Activated T-cell treated with anti-CD3 and anti-CD28 coated beads, Interleukin-2, amount 50 U/mL, for 24 hours (primary cell): ENCODE measurements at regions not wholly inside any gene's neighbourhood (a gene's known extent, or its start where the extent isn't known, plus 50 kb on each side); places are given as distances from the start of the nearest gene placed in this dataset.

ENCODE experiments used
- DNase-seq: peaks from one replicate; pipeline ENCODE4 v3.0.0-alpha.2; 2020
- H3K27ac Mint-ChIP-seq: 2 replicates; pipeline ENCODE4 v1.8.0; 2020; ENCODE audit warnings: mild to moderate bottlenecking, mixed read lengths
- H3K27me3 Mint-ChIP-seq: 2 replicates; pipeline ENCODE4 v1.8.0; 2020; ENCODE audit warnings: mixed read lengths
- H3K36me3 Mint-ChIP-seq: 2 replicates; pipeline ENCODE4 v1.8.0; 2020; ENCODE audit warnings: low read depth, mixed read lengths
- H3K4me1 Mint-ChIP-seq: 2 replicates; pipeline ENCODE4 v1.8.0; 2020; ENCODE audit warnings: low read depth, mixed read lengths
- H3K4me3 Mint-ChIP-seq: 2 replicates; pipeline ENCODE4 v1.8.0; 2020; ENCODE audit warnings: mild to moderate bottlenecking, moderate library complexity, mixed read lengths
- H3K9me3 Mint-ChIP-seq: 2 replicates; pipeline ENCODE4 v1.8.0; 2020; ENCODE audit warnings: mixed read lengths

- Mint-ChIP-seq H3K4me3 (no peak overlapping the region), H3K27ac (no peak overlapping the region), H3K9me3 (peaks cover 3% of the 10 kb centered on the region), H3K4me1 (no peaks in the 10 kb centered on the region), H3K36me3 (no peaks in the 10 kb centered on the region), H3K27me3 (no peaks in the 10 kb centered on the region)
- DNase-seq, result no peak
These were observed 504.9 kb upstream of the SEMA6D start for GRCh38 chr15:47212222-47213010.

GRCh38 chr15:47213883-47214282 lies 503.4 kb upstream of the SEMA6D start:
- Mint-ChIP-seq H3K4me3 (no peak overlapping the region), H3K36me3 (no peaks in the 10 kb centered on the region), H3K4me1 (no peaks in the 10 kb centered on the region), H3K9me3 (peaks cover 3% of the 10 kb centered on the region), H3K27me3 (no peaks in the 10 kb centered on the region), H3K27ac (no peak overlapping the region)
- no peak for DNase-seq

GRCh38 chr15:47218295-47218694 lies 499.0 kb upstream of the SEMA6D start:
- Mint-ChIP-seq H3K9me3 (peaks cover 3% of the 10 kb centered on the region), H3K27ac (no peak overlapping the region), H3K4me3 (no peak overlapping the region), H3K27me3 (no peaks in the 10 kb centered on the region), H3K4me1 (no peaks in the 10 kb centered on the region), H3K36me3 (no peaks in the 10 kb centered on the region)
- DNase-seq, result no peak

GRCh38 chr15:47244361-47244760 lies 472.9 kb upstream of the SEMA6D start:
- Mint-ChIP-seq H3K27me3 (no peaks in the 10 kb centered on the region), H3K27ac (no peak overlapping the region)
- DNase-seq, result no peak

GRCh38 chr15:47246317-47246716 lies 471.0 kb upstream of the SEMA6D start:
- Mint-ChIP-seq H3K27ac (no peak overlapping the region), H3K27me3 (no peaks in the 10 kb centered on the region), H3K9me3 (no peaks in the 10 kb centered on the region), H3K36me3 (no peaks in the 10 kb centered on the region), H3K4me3 (no peak overlapping the region), H3K4me1 (no peaks in the 10 kb centered on the region)
- DNase-seq, result no peak

More at GRCh38 chr15:47244361-47244760, 472.9 kb upstream of the SEMA6D start:
- Mint-ChIP-seq H3K36me3 (no peaks in the 10 kb centered on the region), H3K4me1 (no peaks in the 10 kb centered on the region), H3K9me3 (no peaks in the 10 kb centered on the region), H3K4me3 (no peak overlapping the region)

GRCh38 chr15:47258521-47258920 lies 458.8 kb upstream of the SEMA6D start:
- peaks cover 23% of the 10 kb centered on the region for H3K9me3 Mint-ChIP-seq
- H3K27ac Mint-ChIP-seq, result no peak overlapping the region
- H3K4me3 Mint-ChIP-seq, result no peak overlapping the region
- no peaks in the 10 kb centered on the region for H3K36me3 Mint-ChIP-seq
- no peaks in the 10 kb centered on the region for H3K4me1 Mint-ChIP-seq
- H3K27me3 Mint-ChIP-seq, result no peaks in the 10 kb centered on the region
- no peak for DNase-seq

- Mint-ChIP-seq H3K27ac (no peak overlapping the region), H3K4me3 (no peak overlapping the region), H3K27me3 (no peaks in the 10 kb centered on the region), H3K9me3 (peaks cover 14% of the 10 kb centered on the region), H3K36me3 (no peaks in the 10 kb centered on the region), H3K4me1 (no peaks in the 10 kb centered on the region)
- no peak for DNase-seq
These were observed 451.6 kb upstream of the SEMA6D start for GRCh38 chr15:47265686-47266085.

- no peak for DNase-seq
- Mint-ChIP-seq H3K9me3 (peaks cover 20% of the 10 kb centered on the region), H3K4me1 (no peaks in the 10 kb centered on the region), H3K4me3 (no peak overlapping the region), H3K27ac (no peak overlapping the region), H3K27me3 (no peaks in the 10 kb centered on the region), H3K36me3 (no peaks in the 10 kb centered on the region)
These were observed 450.7 kb upstream of the SEMA6D start for GRCh38 chr15:47266566-47266965.

- no peak overlapping the region for H3K27ac Mint-ChIP-seq
- DNase-seq, result no peak
- no peaks in the 10 kb centered on the region for H3K27me3 Mint-ChIP-seq
These were observed 443.4 kb upstream of the SEMA6D start for GRCh38 chr15:47273864-47274263.

GRCh38 chr15:47283246-47283645 lies 434.1 kb upstream of the SEMA6D start:
- Mint-ChIP-seq H3K4me3 (no peak overlapping the region), H3K27ac (no peak overlapping the region), H3K9me3 (peaks cover 5% of the 10 kb centered on the region), H3K4me1 (no peaks in the 10 kb centered on the region), H3K36me3 (no peaks in the 10 kb centered on the region), H3K27me3 (no peaks in the 10 kb centered on the region)
- DNase-seq, result no peak

More at GRCh38 chr15:47273864-47274263, 443.4 kb upstream of the SEMA6D start:
- Mint-ChIP-seq H3K4me1 (no peaks in the 10 kb centered on the region), H3K9me3 (peaks cover 23% of the 10 kb centered on the region), H3K4me3 (no peak overlapping the region), H3K36me3 (no peaks in the 10 kb centered on the region)

GRCh38 chr15:47288794-47289193 lies 428.5 kb upstream of the SEMA6D start:
- Mint-ChIP-seq H3K4me3 (no peak overlapping the region), H3K27ac (no peak overlapping the region), H3K27me3 (no peaks in the 10 kb centered on the region), H3K9me3 (peaks cover 2% of the 10 kb centered on the region), H3K36me3 (no peaks in the 10 kb centered on the region), H3K4me1 (no peaks in the 10 kb centered on the region)
- DNase-seq, result no peak

- DNase-seq, result no peak
- no peaks in the 10 kb centered on the region for H3K9me3 Mint-ChIP-seq
- no peaks in the 10 kb centered on the region for H3K36me3 Mint-ChIP-seq
- no peaks in the 10 kb centered on the region for H3K4me1 Mint-ChIP-seq
- no peaks in the 10 kb centered on the region for H3K27me3 Mint-ChIP-seq
- H3K27ac Mint-ChIP-seq, result no peak overlapping the region
- H3K4me3 Mint-ChIP-seq, result no peak overlapping the region
These were observed 427.6 kb upstream of the SEMA6D start for GRCh38 chr15:47289656-47290055.

- Mint-ChIP-seq H3K36me3 (no peaks in the 10 kb centered on the region), H3K9me3 (no peaks in the 10 kb centered on the region), H3K27ac (no peak overlapping the region), H3K4me1 (no peaks in the 10 kb centered on the region), H3K4me3 (no peak overlapping the region), H3K27me3 (no peaks in the 10 kb centered on the region)
- no peak for DNase-seq
These were observed 425.5 kb upstream of the SEMA6D start for GRCh38 chr15:47291767-47292166.

GRCh38 chr15:47292638-47293190 lies 424.6 kb upstream of the SEMA6D start:
- no peaks in the 10 kb centered on the region for H3K4me1 Mint-ChIP-seq
- H3K36me3 Mint-ChIP-seq, result no peaks in the 10 kb centered on the region
- no peaks in the 10 kb centered on the region for H3K9me3 Mint-ChIP-seq
- DNase-seq, result no peak
- no peaks in the 10 kb centered on the region for H3K27me3 Mint-ChIP-seq
- H3K4me3 Mint-ChIP-seq, result no peak overlapping the region
- H3K27ac Mint-ChIP-seq, result no peak overlapping the region

- no peaks in the 10 kb centered on the region for H3K4me1 Mint-ChIP-seq
- no peak for DNase-seq
- H3K27ac Mint-ChIP-seq, result no peak overlapping the region
- H3K27me3 Mint-ChIP-seq, result no peaks in the 10 kb centered on the region
- H3K4me3 Mint-ChIP-seq, result no peak overlapping the region
- H3K36me3 Mint-ChIP-seq, result no peaks in the 10 kb centered on the region
- H3K9me3 Mint-ChIP-seq, result no peaks in the 10 kb centered on the region
These were observed 423.7 kb upstream of the SEMA6D start for GRCh38 chr15:47293466-47294162.
